Thyroid gland (tissue), 4 donors: ENCODE measurements at regions not wholly inside any gene's neighbourhood (a gene's known extent, or its start where the extent isn't known, plus 50 kb on each side); places are given as distances from the start of the nearest gene placed in this dataset.

Source experiments
- DNase-seq, 2 donors: peaks; one replicate each; pipeline ENCODE4 v3.0.0-alpha.2; 2019
- H3K27ac ChIP-seq, 3 donors: fragments of 200-600 bp; sonication (generic); 1 replicate in 2 of 3; 2 replicates in 1 of 3; pipeline ENCODE4 v1.5.1; 2016 to 2019; ENCODE audit warnings: mild to moderate bottlenecking in 1 of 3, moderate library complexity in 1 of 3
- H3K27me3 ChIP-seq: fragments of 200-600 bp; sonication (generic); one replicate; pipeline ENCODE4 v1.5.1; 2019
- H3K36me3 ChIP-seq, 2 donors: fragments of 200-600 bp; sonication (generic); one replicate each; pipeline ENCODE4 v1.5.1; 2016 to 2019
- H3K4me1 ChIP-seq, 2 donors: fragments of 200-600 bp; sonication (generic); one replicate each; pipeline ENCODE4 v1.5.1; 2017 to 2019
- H3K4me3 ChIP-seq, 3 donors: fragments of 200-600 bp; sonication (generic); replicated peaks in 1 of 3; 1 replicate in 2 of 3; 2 replicates in 1 of 3; pipeline ENCODE4 v1.5.1; 2016; ENCODE audit warnings: mild to moderate bottlenecking in 1 of 3
- H3K9me3 ChIP-seq: fragments of 200-600 bp; sonication (generic); one replicate; pipeline ENCODE4 v1.5.1; 2017
- CTCF ChIP-seq, 6 experiments: fragments of 200-600 bp in 3 of 6; fragments of 450-650 bp in 3 of 6; sonication (generic) in 3 of 6; IDR thresholded peaks; one replicate each; pipeline ENCODE4 v1.5.1; 2016 to 2019; ENCODE audit warnings: antibody characterized with exemption in 6 of 6, mild to moderate bottlenecking in 2 of 6, inconsistent platforms in 1 of 6, moderate library complexity in 1 of 6
- POLR2A ChIP-seq, 2 donors: fragments of 450-650 bp; IDR thresholded peaks; one replicate each; pipeline ENCODE4 v1.6.1; 2017; ENCODE audit warnings: antibody characterized with exemption in 2 of 2, mild to moderate bottlenecking in 2 of 2, moderate library complexity in 1 of 2
- WGBS, 2 donors: methylation state at CpG; one replicate each; pipeline ENCODE4 v1.1.5; 2017; 5-methylcytosine and 5-hydroxymethylcytosine counted together
- intact Hi-C: fragments of 100-400 bp; cut with DNase I; formaldehyde crosslinking; loops from one replicate; pipeline ENCODE4 v1.15.1; 2023

DNA sequence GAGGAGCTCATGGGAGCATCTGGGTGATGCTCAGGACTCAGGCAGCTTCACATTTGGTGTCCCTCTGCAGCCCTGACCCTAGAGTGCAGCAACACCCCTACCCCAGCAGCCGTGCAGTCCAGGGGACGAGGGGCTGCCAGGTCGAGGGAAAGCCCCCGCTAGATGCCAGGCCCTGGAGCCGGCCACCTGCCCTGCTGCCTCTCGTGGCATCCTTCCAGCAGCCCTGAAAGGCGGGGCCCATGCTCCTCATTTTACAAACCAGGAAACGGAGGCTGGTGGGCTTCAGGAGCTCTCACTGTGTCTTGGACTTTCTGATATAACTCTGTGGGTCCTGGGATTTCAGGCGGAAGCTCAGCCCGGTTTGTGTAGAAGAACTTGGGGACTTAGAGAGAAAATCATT, 120.5 kb upstream of the WNT4 start:
- H3K27me3 ChIP-seq: no peaks in the 10 kb centered on the region
- H3K4me1 ChIP-seq: peaks cover 0 to 6% of the 10 kb centered on the region in 2 donors
- intact Hi-C loops: loop anchor here (10.0 kb wide), 1 partner anchor 141 kb away; no protein-coding TSS in a partner anchor
- no peak overlapping the region for H3K4me3 ChIP-seq
- TF ChIP-seq POLR2A (IDR thresholded peaks at IDR 0.05): no peak
- 74% methylated on average over 9 of the region's 10 CpGs; no CpG with 5 or more reads in 1 of the 2 donors for WGBS, 2 donors
- H3K9me3 ChIP-seq: no peaks in the 10 kb centered on the region
- H3K36me3 ChIP-seq: no peaks in the 10 kb centered on the region
- no peak for DNase-seq
- no peak overlapping the region for H3K27ac ChIP-seq

- Histone ChIP-seq H3K9me3 (no peaks in the 10 kb centered on the region), H3K36me3 (no peaks in the 10 kb centered on the region), H3K4me1 (peaks cover 0 to 3% of the 10 kb centered on the region in 2 donors), H3K27me3 (no peaks in the 10 kb centered on the region), H3K27ac (no peak overlapping the region), H3K4me3 (no peak overlapping the region)
- intact Hi-C loops: loop anchor here (10.0 kb wide), 1 partner anchor 140 kb away; no protein-coding TSS in a partner anchor
- no peak for DNase-seq
- 82 to 84% methylated on average over 15 of the region's 15 CpGs for WGBS, 2 donors
- TF ChIP-seq POLR2A (IDR thresholded peaks at IDR 0.05) (no peak), CTCF (IDR thresholded peaks at IDR 0.05) (no peak)
Observed at GRCh38 chr1:22264464-22265341, 121.8 kb upstream of the WNT4 start.

DNA sequence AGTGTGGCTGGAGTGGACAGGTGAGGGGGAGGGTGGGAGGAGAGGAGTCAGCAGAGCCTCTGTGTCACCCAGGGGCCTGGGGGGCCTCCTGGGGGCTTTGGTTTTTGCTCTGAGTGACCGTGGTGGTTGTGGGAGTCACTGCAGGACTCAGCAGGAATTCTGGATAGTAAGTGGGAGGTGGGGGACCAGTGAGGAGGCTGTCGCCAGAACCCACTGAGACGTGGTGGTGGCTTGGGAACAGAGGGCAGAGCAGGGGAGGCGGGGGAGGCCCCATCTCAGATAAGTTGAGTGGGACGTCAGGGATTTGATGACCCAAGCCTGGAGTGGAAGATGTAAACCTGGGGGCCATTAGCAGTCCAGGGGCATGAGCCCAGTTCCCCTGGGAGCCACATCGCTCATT, 123.2 kb upstream of the WNT4 start:
- no peaks in the 10 kb centered on the region for H3K4me1 ChIP-seq
- H3K4me3 ChIP-seq: no peak overlapping the region
- H3K36me3 ChIP-seq: no peaks in the 10 kb centered on the region
- DNase-seq: no peak
- no peaks in the 10 kb centered on the region for H3K27me3 ChIP-seq
- no peak overlapping the region for H3K27ac ChIP-seq
- no peak for TF ChIP-seq CTCF (IDR thresholded peaks at IDR 0.05)
- TF ChIP-seq POLR2A (IDR thresholded peaks at IDR 0.05): no peak
- no peaks in the 10 kb centered on the region for H3K9me3 ChIP-seq
- 66 to 83% methylated on average over 5 to 6 of the region's 6 CpGs for WGBS, 2 donors
- intact Hi-C loops: loop anchor here (10.0 kb wide), 1 partner anchor 139 kb away; no protein-coding TSS in a partner anchor

DNA sequence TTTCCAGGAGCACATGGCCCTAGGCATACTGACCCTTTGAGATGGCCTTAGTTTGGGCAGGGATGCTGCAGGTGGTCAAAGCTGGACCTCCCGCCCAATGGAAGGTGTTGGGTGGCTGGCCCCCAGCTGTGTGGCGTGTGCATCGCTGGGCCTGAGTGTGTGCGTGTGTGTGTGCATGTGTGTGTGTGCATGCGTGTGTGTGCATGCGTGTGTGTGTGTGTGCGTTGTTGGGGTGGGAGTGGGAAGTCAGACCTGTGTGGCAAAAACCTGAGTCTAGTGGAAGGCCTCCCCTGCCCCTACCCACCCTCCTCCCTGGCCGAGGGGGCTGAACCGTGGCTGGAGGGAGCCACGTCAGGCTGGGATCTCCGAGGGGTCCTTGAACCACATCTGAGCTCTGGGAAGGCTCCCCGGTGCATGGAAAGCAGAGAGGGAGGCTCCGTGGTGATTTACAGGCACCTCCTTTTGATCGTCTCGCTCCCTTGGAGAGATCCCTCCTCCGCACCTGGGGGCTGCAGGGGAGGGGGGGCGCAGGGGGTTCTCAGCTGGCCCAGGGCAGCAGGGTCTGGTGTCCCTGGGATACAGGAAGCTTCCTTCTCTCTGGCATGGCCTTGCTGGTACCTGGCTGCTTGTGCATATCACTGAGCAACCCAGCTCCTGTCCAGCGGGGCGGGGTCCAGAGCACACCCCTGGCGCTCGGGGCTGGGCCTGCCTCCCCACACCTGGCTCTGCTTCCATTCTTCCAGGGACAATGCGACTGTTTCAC, 124.7 kb upstream of the WNT4 start:
- 67 to 74% methylated on average over 19 to 20 of the region's 22 CpGs for WGBS, 2 donors
- intact Hi-C loops: loop anchor here (10.0 kb wide), 1 partner anchor 137 kb away; no protein-coding TSS in a partner anchor
- H3K4me3 ChIP-seq: no peak overlapping the region
- no peak for DNase-seq
- TF ChIP-seq POLR2A (IDR thresholded peaks at IDR 0.05) (no peak), CTCF (IDR thresholded peaks at IDR 0.05) (no peak)
- H3K9me3 ChIP-seq: no peaks in the 10 kb centered on the region
- no peaks in the 10 kb centered on the region for H3K36me3 ChIP-seq
- H3K4me1 ChIP-seq: no peaks in the 10 kb centered on the region
- no peak overlapping the region for H3K27ac ChIP-seq
- no peaks in the 10 kb centered on the region for H3K27me3 ChIP-seq

DNA sequence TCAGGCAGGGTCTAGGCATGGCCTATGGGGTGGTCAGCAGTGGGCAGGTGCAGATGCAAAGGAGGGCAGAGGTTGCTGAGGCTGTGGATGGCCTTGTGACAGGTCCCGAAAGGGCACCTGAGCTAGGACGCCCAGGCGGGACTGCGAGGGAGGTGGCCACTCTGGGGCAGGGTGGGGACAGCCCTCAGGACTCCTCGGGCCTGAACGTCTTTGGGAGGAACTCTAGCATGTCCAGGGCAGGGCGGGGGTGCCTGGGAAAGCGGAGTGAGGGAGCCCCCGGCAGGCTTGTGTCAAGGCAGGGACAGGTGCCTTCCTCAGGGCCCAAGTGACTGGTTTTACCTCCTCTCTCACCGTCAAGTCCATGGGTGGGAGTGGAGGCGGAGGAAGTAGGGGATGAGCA, 125.4 kb upstream of the WNT4 start:
- Histone ChIP-seq H3K27ac (no peak overlapping the region), H3K9me3 (no peaks in the 10 kb centered on the region), H3K4me1 (no peaks in the 10 kb centered on the region), H3K27me3 (no peaks in the 10 kb centered on the region), H3K4me3 (no peak overlapping the region), H3K36me3 (no peaks in the 10 kb centered on the region)
- intact Hi-C loops: loop anchor here (10.0 kb wide), 1 partner anchor 136 kb away; no protein-coding TSS in a partner anchor
- TF ChIP-seq CTCF (IDR thresholded peaks at IDR 0.05) (no peak), POLR2A (IDR thresholded peaks at IDR 0.05) (no peak)
- 65 to 80% methylated on average over 11 of the region's 11 CpGs for WGBS, 2 donors
- no peak for DNase-seq
